MM.1S (cell line): ENCODE measurements at regions not wholly inside any gene's neighbourhood (a gene's known extent, or its start where the extent isn't known, plus 50 kb on each side); places are given as distances from the start of the nearest gene placed in this dataset.
"Not testable (repeated sequence)": the region's sequence is repeated elsewhere in the genome, so short reads cannot be mapped to it uniquely, and the experiment has no call there.

ENCODE experiments used
- DNase-seq: peaks from one replicate; pipeline ENCODE4 v3.0.0-alpha.2; 2015
- H2AFZ ChIP-seq: fragments of 300-600 bp; sonication (generic); 2 replicates; pipeline ENCODE4 v1.6.0; 2016; ENCODE audit warnings: antibody characterized with exemption, low read length
- H3F3A ChIP-seq: fragments of 300-600 bp; sonication (generic); 2 replicates; pipeline ENCODE4 v1.6.1; 2016; ENCODE audit warnings: mild to moderate bottlenecking, antibody characterized with exemption, low read length, moderate library complexity, mixed read lengths; ENCODE audit not compliant: insufficient read depth
- H3K27ac ChIP-seq: fragments of 300-600 bp; sonication (generic); 2 replicates; pipeline ENCODE4 v1.5.1; 2016; ENCODE audit warnings: mild to moderate bottlenecking, low read length
- H3K27me3 ChIP-seq: fragments of 300-600 bp; sonication (generic); replicated peaks from 2 replicates; pipeline ENCODE4 v1.6.0; 2016; ENCODE audit warnings: low read length; ENCODE audit not compliant: insufficient read depth
- H3K36me3 ChIP-seq: fragments of 300-600 bp; sonication (generic); replicated peaks from 2 replicates; pipeline ENCODE4 v1.6.1; 2016; ENCODE audit warnings: mild to moderate bottlenecking, low read length, mixed read lengths; ENCODE audit not compliant: insufficient read depth
- H3K4me1 ChIP-seq: fragments of 300-600 bp; sonication (generic); 2 replicates; pipeline ENCODE4 v1.6.1; 2016; ENCODE audit warnings: low read length, mixed read lengths
- H3K4me2 ChIP-seq: fragments of 300-600 bp; sonication (generic); 2 replicates; pipeline ENCODE4 v1.6.0; 2016; ENCODE audit warnings: low read depth, low read length
- H3K4me3 ChIP-seq: fragments of 300-600 bp; sonication (generic); 2 replicates; pipeline ENCODE4 v1.5.1; 2016; ENCODE audit warnings: low read length, mixed read lengths
- H3K79me2 ChIP-seq: fragments of 300-600 bp; sonication (generic); 2 replicates; pipeline ENCODE4 v1.6.1; 2016; ENCODE audit warnings: mixed run types, low read length, mixed read lengths
- H3K9ac ChIP-seq: fragments of 300-600 bp; sonication (generic); 2 replicates; pipeline ENCODE4 v1.6.1; 2016; ENCODE audit warnings: low read length, mixed read lengths
- H3K9me2 ChIP-seq: fragments of 300-600 bp; sonication (generic); replicated peaks from 2 replicates; pipeline ENCODE4 v1.6.1; 2016; ENCODE audit warnings: mild to moderate bottlenecking, low read length, mixed read lengths; ENCODE audit not compliant: insufficient read depth
- H3K9me3 ChIP-seq: fragments of 300-600 bp; sonication (generic); replicated peaks from 2 replicates; pipeline ENCODE4 v1.6.1; 2016; ENCODE audit warnings: mild to moderate bottlenecking, low read length, mixed read lengths; ENCODE audit not compliant: insufficient read depth
- H4K20me1 ChIP-seq: fragments of 300-600 bp; sonication (generic); 2 replicates; pipeline ENCODE4 v1.6.1; 2016; ENCODE audit warnings: mild to moderate bottlenecking, low read length, moderate library complexity, mixed read lengths; ENCODE audit not compliant: insufficient read depth
- EZH2 ChIP-seq: fragments of 300-600 bp; sonication (generic); optimal IDR thresholded peaks from 2 replicates; pipeline ENCODE3; 2017; ENCODE audit warnings: low read depth, mild to moderate bottlenecking, antibody characterized with exemption, low read length, mixed read lengths
- EZH2phosphoT487 ChIP-seq: fragments of 300-600 bp; sonication (generic); IDR thresholded peaks from 2 replicates; pipeline ENCODE4 v1.6.1; 2018; ENCODE audit warnings: antibody characterized with exemption, low read length
- TF ChIP-seq, protein P1 (sequence below): fragments of 300-600 bp; sonication (generic); IDR thresholded peaks from 2 replicates; pipeline ENCODE4 v1.5.1; 2016; ENCODE audit warnings: antibody characterized with exemption, low read length, mixed read lengths

DNA sequence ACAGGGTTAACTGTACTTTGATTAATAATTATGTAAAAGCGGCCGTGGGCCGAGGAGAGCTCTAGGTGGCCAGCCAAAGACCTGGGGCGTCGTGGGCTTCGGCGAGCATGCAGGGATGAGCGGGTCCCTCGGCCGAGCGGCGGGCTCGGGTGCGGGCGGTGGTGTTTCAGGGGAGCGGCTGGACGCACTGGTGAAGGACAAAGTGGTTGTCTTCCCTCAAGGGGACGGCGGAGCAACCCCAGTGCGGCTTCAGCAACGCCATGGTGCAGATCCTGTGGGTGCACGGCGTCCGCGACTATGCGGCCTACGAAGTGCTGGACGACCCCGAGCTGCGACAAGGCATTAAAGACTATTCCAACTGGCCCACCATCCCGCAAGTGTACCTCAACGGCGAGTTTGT is 103.0 kb upstream of the C1GALT1C1 start:
- Histone ChIP-seq H3K4me1 (peaks cover 6% of the 10 kb centered on the region), H3K9me3 (no peaks in the 10 kb centered on the region), H4K20me1 (no peaks in the 10 kb centered on the region), H2AFZ (no peak overlapping the region), H3K27me3 (no peaks in the 10 kb centered on the region), H3K9ac (no peak overlapping the region), H3F3A (no peaks in the 10 kb centered on the region), H3K79me2 (no peaks in the 10 kb centered on the region), H3K4me3 (no peak overlapping the region), H3K9me2 (no peaks in the 10 kb centered on the region), H3K36me3 (no peaks in the 10 kb centered on the region), H3K4me2 (no peak overlapping the region), H3K27ac (no peak overlapping the region)
- no peak for DNase-seq
- TF ChIP-seq, protein P1, sequence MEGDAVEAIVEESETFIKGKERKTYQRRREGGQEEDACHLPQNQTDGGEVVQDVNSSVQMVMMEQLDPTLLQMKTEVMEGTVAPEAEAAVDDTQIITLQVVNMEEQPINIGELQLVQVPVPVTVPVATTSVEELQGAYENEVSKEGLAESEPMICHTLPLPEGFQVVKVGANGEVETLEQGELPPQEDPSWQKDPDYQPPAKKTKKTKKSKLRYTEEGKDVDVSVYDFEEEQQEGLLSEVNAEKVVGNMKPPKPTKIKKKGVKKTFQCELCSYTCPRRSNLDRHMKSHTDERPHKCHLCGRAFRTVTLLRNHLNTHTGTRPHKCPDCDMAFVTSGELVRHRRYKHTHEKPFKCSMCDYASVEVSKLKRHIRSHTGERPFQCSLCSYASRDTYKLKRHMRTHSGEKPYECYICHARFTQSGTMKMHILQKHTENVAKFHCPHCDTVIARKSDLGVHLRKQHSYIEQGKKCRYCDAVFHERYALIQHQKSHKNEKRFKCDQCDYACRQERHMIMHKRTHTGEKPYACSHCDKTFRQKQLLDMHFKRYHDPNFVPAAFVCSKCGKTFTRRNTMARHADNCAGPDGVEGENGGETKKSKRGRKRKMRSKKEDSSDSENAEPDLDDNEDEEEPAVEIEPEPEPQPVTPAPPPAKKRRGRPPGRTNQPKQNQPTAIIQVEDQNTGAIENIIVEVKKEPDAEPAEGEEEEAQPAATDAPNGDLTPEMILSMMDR: no peak
- TF ChIP-seq EZH2 (no peak), EZH2phosphoT487 (no peak)

DNA sequence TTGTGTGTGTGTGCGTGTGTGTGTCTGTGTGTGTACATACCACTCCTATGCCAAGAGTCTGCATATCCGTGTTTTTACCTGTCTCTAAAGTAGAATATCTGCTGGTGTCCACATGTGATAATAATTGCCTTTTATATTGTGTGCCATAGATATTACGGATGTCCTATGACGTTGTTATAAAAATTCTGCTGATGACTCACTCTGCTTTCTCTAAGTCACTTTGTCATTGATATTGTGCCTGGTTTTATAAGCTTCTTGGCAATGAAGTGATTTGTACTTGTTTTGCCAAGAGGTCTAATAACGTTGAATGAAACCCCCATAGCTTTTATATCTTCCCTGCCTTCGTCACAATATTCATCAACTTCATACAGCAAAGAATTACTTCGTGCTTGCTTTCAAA is 102.6 kb upstream of the C1GALT1C1 start:
- no peaks in the 10 kb centered on the region for H3F3A ChIP-seq
- H3K4me1 ChIP-seq: peaks cover 9% of the 10 kb centered on the region
- H3K4me2 ChIP-seq: no peak overlapping the region
- H3K36me3 ChIP-seq: no peaks in the 10 kb centered on the region
- H3K27me3 ChIP-seq: no peaks in the 10 kb centered on the region
- H3K27ac ChIP-seq: no peak overlapping the region
- no peak for DNase-seq
- no peaks in the 10 kb centered on the region for H3K9me2 ChIP-seq
- H4K20me1 ChIP-seq: no peaks in the 10 kb centered on the region
- no peak overlapping the region for H3K9ac ChIP-seq
- no peaks in the 10 kb centered on the region for H3K79me2 ChIP-seq
- no peak overlapping the region for H2AFZ ChIP-seq
- no peaks in the 10 kb centered on the region for H3K9me3 ChIP-seq
- no peak overlapping the region for H3K4me3 ChIP-seq
- no peak for TF ChIP-seq EZH2
- TF ChIP-seq, protein P1: no peak
- TF ChIP-seq EZH2phosphoT487: no peak

DNA sequence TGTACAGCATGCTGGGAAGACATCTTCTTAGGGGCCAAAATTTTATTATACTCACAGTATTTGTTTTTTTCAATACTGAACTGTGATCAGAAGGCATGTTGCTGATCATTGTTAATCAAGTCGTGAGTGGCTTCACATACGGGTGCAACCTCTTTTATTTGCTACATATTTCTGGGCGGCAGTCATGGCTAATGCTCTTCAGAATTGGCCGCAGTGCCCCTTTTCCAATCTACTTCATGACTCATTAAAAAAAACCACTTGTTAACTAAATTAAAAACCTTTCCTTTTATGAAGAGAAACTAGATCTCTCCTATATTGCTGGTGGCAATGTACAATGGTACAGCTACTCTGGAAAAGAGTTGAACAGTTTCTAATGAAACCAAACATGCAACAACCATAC is 101.5 kb upstream of the C1GALT1C1 start:
- Histone ChIP-seq H3K36me3 (no peaks in the 10 kb centered on the region), H3K9me2 (no peaks in the 10 kb centered on the region), H3K4me1 (peaks cover 17% of the 10 kb centered on the region), H3F3A (no peaks in the 10 kb centered on the region), H3K79me2 (no peaks in the 10 kb centered on the region), H3K27ac (no peak overlapping the region), H3K4me3 (no peak overlapping the region), H4K20me1 (no peaks in the 10 kb centered on the region), H3K9ac (no peak overlapping the region), H3K4me2 (no peak overlapping the region), H3K27me3 (no peaks in the 10 kb centered on the region), H2AFZ (no peak overlapping the region), H3K9me3 (no peaks in the 10 kb centered on the region)
- no peak for DNase-seq
- TF ChIP-seq, protein P1: no peak
- TF ChIP-seq EZH2 (no peak), EZH2phosphoT487 (no peak)

DNA sequence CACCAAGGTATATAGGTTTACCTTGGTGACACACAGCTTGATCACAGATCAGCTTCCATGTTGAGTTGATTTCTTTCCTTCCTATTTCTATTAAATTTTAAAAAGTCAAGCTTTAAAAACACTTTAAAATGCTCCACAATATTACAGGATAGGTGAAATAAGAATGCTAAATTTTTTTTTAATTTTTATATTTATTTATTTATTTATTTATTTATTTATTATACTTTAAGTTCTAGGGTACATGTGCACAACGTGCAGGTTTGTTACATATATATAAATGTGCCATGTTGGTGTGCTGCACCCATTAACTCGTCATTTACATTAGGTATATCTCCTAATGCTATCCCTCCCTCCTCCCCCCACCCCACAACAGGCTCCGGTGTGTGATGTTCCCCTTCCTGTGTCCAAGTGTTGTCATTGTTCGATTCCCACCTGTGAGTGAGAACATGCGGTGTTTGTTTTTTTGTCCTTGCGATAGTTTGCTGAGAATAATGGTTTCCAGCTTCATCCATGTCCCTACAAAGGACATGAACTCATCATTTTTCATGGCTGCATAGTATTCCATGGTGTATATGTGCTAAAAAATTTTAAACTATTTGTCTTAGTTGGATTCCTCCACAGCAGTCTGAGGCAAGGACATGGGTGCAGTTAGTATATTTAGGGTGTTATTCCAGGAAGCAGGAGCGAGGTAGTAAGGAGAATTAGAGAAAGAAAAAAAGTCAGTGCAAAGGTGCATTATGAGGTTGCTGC is 99.8 kb upstream of the C1GALT1C1 start:
- not testable (repeated sequence) for H3K9ac ChIP-seq, H3F3A ChIP-seq

More for the DNA sequence above, 99.8 kb upstream of the C1GALT1C1 start:
- not testable (repeated sequence) for H3K27me3 ChIP-seq, H4K20me1 ChIP-seq, H3K4me2 ChIP-seq, H3K79me2 ChIP-seq, H3K27ac ChIP-seq, H3K36me3 ChIP-seq, H2AFZ ChIP-seq, DNase-seq, H3K4me3 ChIP-seq, H3K9me3 ChIP-seq, H3K9me2 ChIP-seq
- peaks cover 23% of the 10 kb centered on the region for H3K4me1 ChIP-seq
